H1 (cell line): ENCODE measurements at regions not wholly inside any gene's neighbourhood (a gene's known extent, or its start where the extent isn't known, plus 50 kb on each side); places are given as distances from the start of the nearest gene placed in this dataset.

Experiments used
- CTCF ChIA-PET: fragments of 300-600 bp; sonication (Branson Sonifier 250); formaldehyde crosslinking; loops from one replicate; lab custom pipeline; 2021; ENCODE audit not compliant: partially characterized antibody; lab: Charles Lee
- POLR2A ChIA-PET: fragments of 300-600 bp; sonication (Branson Sonifier 250); formaldehyde crosslinking; loops from one replicate; lab custom pipeline; 2021; ENCODE audit warnings: inconsistent platforms; ENCODE audit not compliant: partially characterized antibody; lab: Charles Lee
- DNase-seq, 2 experiments: peaks; one replicate each; pipeline versions ENCODE4 v3.0.0 to v3.0.0-alpha.2; 2010 to 2022; ENCODE audit warnings: low spot score in 2 of 2, low read depth in 1 of 2, mixed read lengths in 1 of 2
- FAIRE-seq: peaks from 2 replicates; lab custom pipeline; 2011; peaks lifted over from hg19 to GRCh38; lab: Jason Lieb, UNC
- H2AFZ ChIP-seq: 2 replicates; pipeline ENCODE4 v1.8.1; 2012; ENCODE audit warnings: low read length, inconsistent platforms
- H2AK5ac ChIP-seq: 2 replicates; pipeline ENCODE4 v1.6.1; 2013; ENCODE audit warnings: low read depth, low read length
- H2BK120ac ChIP-seq: replicated peaks from 2 replicates; pipeline ENCODE3; 2013; ENCODE audit warnings: low read depth, low read length, inconsistent platforms
- H2BK12ac ChIP-seq: 2 replicates; pipeline ENCODE4 v1.6.1; 2013; ENCODE audit warnings: low read depth, low read length
- H2BK15ac ChIP-seq: 2 replicates; pipeline ENCODE4 v1.6.1; 2013; ENCODE audit warnings: low read length
- H2BK20ac ChIP-seq: 2 replicates; pipeline ENCODE4 v1.6.1; 2013; ENCODE audit warnings: low read length
- H2BK5ac ChIP-seq: 2 replicates; pipeline ENCODE4 v1.6.1; 2013; ENCODE audit warnings: low read depth, low read length
- H3K14ac ChIP-seq: 2 replicates; pipeline ENCODE4 v1.6.1; 2013; ENCODE audit warnings: inconsistent platforms; ENCODE audit not compliant: insufficient read length
- H3K18ac ChIP-seq: 2 replicates; pipeline ENCODE4 v1.6.1; 2013; ENCODE audit warnings: low read length; ENCODE audit errors: extremely low read depth
- H3K23ac ChIP-seq: 2 replicates; pipeline ENCODE4 v1.6.1; 2013; ENCODE audit warnings: inconsistent platforms; ENCODE audit not compliant: insufficient read length
- H3K23me2 ChIP-seq: 2 replicates; pipeline ENCODE4 v1.6.1; 2013; ENCODE audit warnings: low read depth, low read length
- H3K27ac ChIP-seq: 2 replicates; pipeline ENCODE4 v1.6.1; 2011; ENCODE audit warnings: low read depth, low read length, inconsistent platforms
- H3K27me3 ChIP-seq, 4 experiments: replicated peaks in 1 of 4; 1 replicate in 1 of 4; 2 replicates in 3 of 4; pipeline versions ENCODE4 v1.6.1 to v1.8.1; 2011 to 2013; ENCODE audit warnings: low read length in 3 of 4, mild to moderate bottlenecking in 3 of 4, inconsistent platforms in 2 of 4, mixed read lengths in 2 of 4, moderate library complexity in 1 of 4; ENCODE audit not compliant: control insufficient read depth in 3 of 4, insufficient read depth in 3 of 4; ENCODE audit errors: extremely low read depth in 1 of 4
- H3K36me3 ChIP-seq, 4 experiments: 2 replicates each; pipeline versions ENCODE4 v1.6.1 to v1.8.1; 2011 to 2013; ENCODE audit warnings: mild to moderate bottlenecking in 4 of 4, low read length in 3 of 4, moderate library complexity in 2 of 4, control low read depth in 1 of 4, inconsistent platforms in 1 of 4; ENCODE audit not compliant: insufficient read depth in 4 of 4, control insufficient read depth in 2 of 4
- H3K4ac ChIP-seq: replicated peaks from 2 replicates; pipeline ENCODE3; 2013; ENCODE audit warnings: low read length, low read depth, mixed read lengths, inconsistent platforms; ENCODE audit not compliant: insufficient read length
- H3K4me1 ChIP-seq, 4 experiments: replicated peaks in 1 of 4; 1 replicate in 1 of 4; 2 replicates in 3 of 4; pipeline versions ENCODE4 v1.6.1 to v1.8.1; 2011 to 2013; ENCODE audit warnings: low read length in 3 of 4, inconsistent platforms in 2 of 4, mixed read lengths in 1 of 4; ENCODE audit not compliant: insufficient read depth in 4 of 4, control insufficient read depth in 3 of 4
- H3K4me2 ChIP-seq, 2 experiments: 2 replicates each; pipeline versions ENCODE4 v1.6.1 to v1.8.1; 2011 to 2013; ENCODE audit warnings: low read depth in 2 of 2, low read length in 2 of 2, control low read depth in 1 of 2, inconsistent platforms in 1 of 2, mild to moderate bottlenecking in 1 of 2; ENCODE audit not compliant: insufficient read depth in 1 of 2
- H3K4me3 ChIP-seq, 4 experiments: fragments of 200-600, 300-600 bp in 1 of 4; sonication (generic), shearing (Covaris generic), sonication (Bioruptor Twin) in 1 of 4; 2 replicates each; pipeline versions ENCODE4 v1.5.1 to v1.8.1; 2011 to 2016; ENCODE audit warnings: low read length in 4 of 4, low read depth in 3 of 4, control low read depth in 2 of 4, inconsistent platforms in 2 of 4, mild to moderate bottlenecking in 2 of 4, mixed read lengths in 1 of 4, moderate library complexity in 1 of 4; ENCODE audit not compliant: insufficient read depth in 2 of 4; ENCODE audit errors: extremely low read depth in 1 of 4
- H3K56ac ChIP-seq: replicated peaks from 2 replicates; pipeline ENCODE3; 2013; ENCODE audit warnings: low read depth, mild to moderate bottlenecking, mixed read lengths, low read length, inconsistent platforms; ENCODE audit not compliant: insufficient read length
- H3K79me1 ChIP-seq: 2 replicates; pipeline ENCODE4 v1.6.1; 2013; ENCODE audit warnings: low read depth, low read length, control low read depth
- H3K79me2 ChIP-seq, 2 experiments: 2 replicates each; pipeline versions ENCODE4 v1.6.1 to v1.8.1; 2012 to 2013; ENCODE audit warnings: low read length in 2 of 2, mild to moderate bottlenecking in 2 of 2, inconsistent platforms in 1 of 2; ENCODE audit not compliant: insufficient read depth in 2 of 2, control insufficient read depth in 1 of 2
- H3K9ac ChIP-seq, 4 experiments: replicated peaks in 1 of 4; 1 replicate in 1 of 4; 2 replicates in 3 of 4; pipeline versions ENCODE4 v1.6.1 to v1.8.1; 2011 to 2013; ENCODE audit warnings: low read depth in 3 of 4, low read length in 3 of 4, control low read depth in 2 of 4, mild to moderate bottlenecking in 2 of 4, moderate library complexity in 2 of 4, inconsistent platforms in 1 of 4; ENCODE audit errors: extremely low read depth in 1 of 4
- H3K9me3 ChIP-seq, 2 experiments: 2 replicates each; pipeline versions ENCODE4 v1.6.1 to v1.8.1; 2012 to 2013; ENCODE audit warnings: mild to moderate bottlenecking in 2 of 2, moderate library complexity in 2 of 2, control low read depth in 1 of 2, inconsistent platforms in 1 of 2, low read depth in 1 of 2, low read length in 1 of 2, mixed read lengths in 1 of 2; ENCODE audit not compliant: insufficient read depth in 2 of 2
- H4K20me1 ChIP-seq, 2 experiments: replicated peaks in 1 of 2; 2 replicates each; pipeline versions ENCODE3 to v1.8.1; 2011 to 2013; ENCODE audit warnings: inconsistent platforms in 2 of 2, low read length in 2 of 2, mild to moderate bottlenecking in 1 of 2; ENCODE audit not compliant: insufficient read depth in 2 of 2, control insufficient read depth in 1 of 2
- H4K5ac ChIP-seq: 2 replicates; pipeline ENCODE4 v1.6.1; 2013; ENCODE audit warnings: low read length, low read depth, mixed read lengths, inconsistent platforms; ENCODE audit not compliant: insufficient read length
- H4K8ac ChIP-seq: 2 replicates; pipeline ENCODE4 v1.8.0; 2013; ENCODE audit warnings: mild to moderate bottlenecking, moderate library complexity, low read length, inconsistent platforms; ENCODE audit not compliant: insufficient read depth; ENCODE audit errors: extremely low read depth
- H4K91ac ChIP-seq: replicated peaks from 2 replicates; pipeline ENCODE3; 2013; ENCODE audit warnings: low read length, mixed read lengths, inconsistent platforms; ENCODE audit not compliant: insufficient read length
- BACH1 ChIP-seq: IDR thresholded peaks from 2 replicates; pipeline ENCODE4 v1.6.1; 2012; ENCODE audit warnings: low read length, improper control_type of control experiment
- CTCF ChIP-seq, 3 experiments: IDR thresholded peaks; 1 replicate in 2 of 3; 2 replicates in 1 of 3; pipeline versions ENCODE4 v1.5.1 to v1.6.1; 2011; ENCODE audit warnings: low read length in 3 of 3, mild to moderate bottlenecking in 3 of 3, inconsistent platforms in 2 of 3, low read depth in 1 of 3, moderate library complexity in 1 of 3; ENCODE audit not compliant: insufficient read depth in 1 of 3; ENCODE audit errors: control extremely low read depth in 1 of 3
- EGR1 ChIP-seq: IDR thresholded peaks from 2 replicates; pipeline ENCODE4 v1.6.1; 2011; ENCODE audit warnings: low read depth, low read length, borderline replicate concordance
- KDM4A ChIP-seq: IDR thresholded peaks from one replicate; pipeline ENCODE4 v1.7.1; 2012; ENCODE audit warnings: low read depth, mild to moderate bottlenecking, moderate library complexity, low read length, inconsistent platforms; ENCODE audit not compliant: severe bottlenecking
- NRF1 ChIP-seq: IDR thresholded peaks from 2 replicates; pipeline ENCODE4 v1.6.1; 2011; ENCODE audit warnings: mild to moderate bottlenecking, low read depth, low read length, improper control_type of control experiment
- PHF8 ChIP-seq: fragments of 200-600 bp; sonication (generic); conservative IDR thresholded peaks from 2 replicates; pipeline ENCODE4 v1.7.1; 2012; ENCODE audit warnings: low read depth, mild to moderate bottlenecking, inconsistent platforms, low read length, moderate library complexity
- RNF2 ChIP-seq: fragments of 200-900, 300-1000 bp; sonication (generic); IDR thresholded peaks from 2 replicates; pipeline ENCODE4 v1.7.1; 2016; ENCODE audit warnings: borderline replicate concordance, low read depth, mild to moderate bottlenecking, antibody characterized with exemption, low read length; ENCODE audit not compliant: poor library complexity, severe bottlenecking; ENCODE audit errors: missing control alignments
- SAP30 ChIP-seq: fragments of 300-600 bp; sonication (generic); IDR thresholded peaks from 2 replicates; pipeline ENCODE4 v1.7.1; 2012; ENCODE audit warnings: low read length, moderate library complexity, mild to moderate bottlenecking, inconsistent platforms; ENCODE audit not compliant: insufficient read depth, insufficient replicate concordance
- SP1 ChIP-seq: IDR thresholded peaks from 2 replicates; pipeline ENCODE4 v1.6.1; 2011; ENCODE audit warnings: low read depth, low read length
- USF2 ChIP-seq: IDR thresholded peaks from 2 replicates; pipeline ENCODE4 v1.6.1; 2011; ENCODE audit warnings: low read length, improper control_type of control experiment
- WGBS, 2 experiments: shearing (Covaris generic) in 1 of 2; methylation state at CpG; one replicate each; pipeline versions ENCODE4 v1.1.6 to v1.1.7; 2013 to 2015; ENCODE audit warnings: low lambda C conversion rate in 2 of 2, mixed read lengths in 2 of 2, inconsistent platforms in 1 of 2, low coverage in 1 of 2, missing lambda C conversion rate in 1 of 2; ENCODE audit not compliant: insufficient replicate concordance in 2 of 2, insufficient coverage in 1 of 2, insufficient read length in 1 of 2; ENCODE audit errors: extremely low coverage in 1 of 2, missing lambda C conversion rate in 1 of 2; 5-methylcytosine and 5-hydroxymethylcytosine counted together

- DNase-seq (no peak), FAIRE-seq (no peak)
- Histone ChIP-seq H4K91ac (no peak overlapping the region), H2AK5ac (no peak overlapping the region), H4K20me1 (no peaks in the 10 kb centered on the region), H2BK15ac (no peak overlapping the region), H4K5ac (no peak overlapping the region), H3K23me2 (no peaks in the 10 kb centered on the region), H3K9ac (no peak overlapping the region), H3K56ac (no peak overlapping the region), H3K79me2 (no peaks in the 10 kb centered on the region), H2BK20ac (no peak overlapping the region), H2BK12ac (no peak overlapping the region), H3K36me3 (no peaks in the 10 kb centered on the region), H3K27ac (no peak overlapping the region), H3K27me3 (no peaks in the 10 kb centered on the region), H3K4me3 (no peak overlapping the region), H3K9me3 (no peaks in the 10 kb centered on the region), H3K14ac (no peak overlapping the region), H3K4ac (no peak overlapping the region), H3K4me2 (no peak overlapping the region), H2AFZ (no peak overlapping the region), H2BK5ac (no peak overlapping the region), H2BK120ac (no peak overlapping the region), H3K4me1 (peaks cover 0 to 1% (median under 1%) of the 10 kb centered on the region in 4 experiments; a peak in 2 of 7 replicates), H4K8ac (no peak overlapping the region), H3K18ac (no peak overlapping the region), H3K23ac (no peak overlapping the region), H3K79me1 (no peaks in the 10 kb centered on the region)
- ChIA-PET CTCF (interaction anchor here (3.2 kb wide), 1 partner anchor 10 kb away, joined by 10 read pairs; no protein-coding TSS in a partner anchor), POLR2A (interaction anchor here (0.6 kb wide), 1 partner anchor 108 kb away, joined by 3 read pairs; no protein-coding TSS in a partner anchor)
- 95% methylated on average over 2 of the region's 2 CpGs; no CpG with 5 or more reads in 1 of the 2 experiments for WGBS, 2 experiments
- TF ChIP-seq USF2 (no peak), KDM4A (no peak), CTCF (IDR thresholded peaks at IDR 0.05; ENCODE audit: control extremely low read depth in 1 of 3, insufficient read depth in 1 of 3, low read depth in 1 of 3, low read length in 3 of 3) (no peak), SP1 (no peak), NRF1 (no peak), SAP30 (no peak), PHF8 (no peak), EGR1 (no peak), BACH1 (no peak), RNF2 (no peak)
Observed at GRCh38 chr2:138190999-138191398, 226.7 kb downstream of the HNMT start.
